Psoas muscle (tissue), 7 donors: ENCODE measurements at regions not wholly inside any gene's neighbourhood (a gene's known extent, or its start where the extent isn't known, plus 50 kb on each side); places are given as distances from the start of the nearest gene placed in this dataset.

ENCODE experiments used
- ATAC-seq, 4 donors: fragments of 200-7000 bp; cut with Tn5 transposase; one replicate each; pipeline ENCODE4 v1.9.1; 2020; ENCODE audit warnings: moderate library complexity in 3 of 4, mild to moderate bottlenecking in 2 of 4
- DNase-seq, 2 donors: peaks; one replicate each; pipeline ENCODE4 v3.0.0-alpha.2; 2020
- H3K27ac ChIP-seq: fragments of 200-600 bp; one replicate; pipeline ENCODE4 v1.8.0; 2022
- H3K27me3 ChIP-seq, 3 donors: fragments of 200-600 bp in 1 of 3; one replicate each; pipeline versions ENCODE4 v1.6.1 to v1.8.0; 2013 to 2022; ENCODE audit warnings: low read length in 2 of 3, mild to moderate bottlenecking in 2 of 3, moderate library complexity in 1 of 3; ENCODE audit not compliant: insufficient read depth in 3 of 3
- H3K36me3 ChIP-seq, 2 donors: fragments of 200-600 bp in 1 of 2; one replicate each; pipeline versions ENCODE4 v1.6.1 to v1.8.0; 2013 to 2022; ENCODE audit warnings: low read depth in 1 of 2, mild to moderate bottlenecking in 1 of 2, moderate library complexity in 1 of 2; ENCODE audit not compliant: insufficient read depth in 1 of 2
- H3K4me1 ChIP-seq: fragments of 200-600 bp; one replicate; pipeline ENCODE4 v1.8.0; 2022
- H3K4me3 ChIP-seq: fragments of 200-600 bp; one replicate; pipeline ENCODE4 v1.8.0; 2022; ENCODE audit warnings: mild to moderate bottlenecking
- H3K9me3 ChIP-seq: fragments of 200-600 bp; one replicate; pipeline ENCODE4 v1.8.0; 2022
- WGBS, 3 donors: extraction: QIAGEN DNeasy Blood & Tissue Kit; methylation state at CpG; one replicate each; pipeline versions ENCODE4 v1.1.6 to v1.1.7; 2013; 5-methylcytosine and 5-hydroxymethylcytosine counted together
- intact Hi-C, 2 donors: fragments of 100-400 bp; cut with DNase I; formaldehyde crosslinking; loops; one replicate each; pipeline versions ENCODE4 v1.11.0 to v1.14.2; 2022
- TF ChIP-seq, protein P1 (sequence below): fragments of 200-600 bp; IDR thresholded peaks from one replicate; pipeline ENCODE4 v1.8.0; 2022; ENCODE audit warnings: antibody characterized with exemption
- donor health status: healthy with polysubstance abuse.
- donor health status: DM: no; HTN: no; CAD: no; lungs with moderate emphysema.
- donor health status: Bipolar disorder and iron deficiency.
- donor health status: healthy.
- donor health status: DM: yes; HTN: yes; CAD: no.
- donor health status: DM: no; HTN: no; CAD: no.
- donor health status: DM: yes; HTN: yes; CAD: no.

DNA sequence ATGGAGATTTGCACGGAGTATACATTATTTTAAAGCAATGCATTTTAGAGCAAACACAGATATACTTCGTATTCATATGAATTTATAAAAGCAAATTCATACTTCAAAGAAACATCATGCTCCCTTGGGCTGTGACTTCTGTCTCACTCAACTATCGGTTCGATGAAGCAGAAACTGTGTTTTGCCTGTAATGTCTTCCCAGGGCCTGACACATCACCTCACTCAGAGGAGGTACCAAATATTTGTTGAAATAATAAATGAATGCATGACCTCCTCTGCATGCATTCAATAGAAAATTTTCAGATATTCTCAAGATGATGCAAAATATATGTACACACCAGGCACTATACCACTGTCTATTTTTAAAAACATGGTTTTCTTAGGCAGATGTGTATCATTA, 432.7 kb downstream of the EFNB2 start:
- 94 to 95% (median 94%) methylated on average over 4 of the region's 4 CpGs for WGBS, 3 donors
- ATAC-seq (no peak), DNase-seq (no peak)
- Histone ChIP-seq H3K27ac (no peak overlapping the region), H3K4me3 (no peak overlapping the region), H3K4me1 (no peaks in the 10 kb centered on the region), H3K27me3 (no peaks in the 10 kb centered on the region), H3K36me3 (no peaks in the 10 kb centered on the region), H3K9me3 (no peaks in the 10 kb centered on the region)
- TF ChIP-seq, protein P1, sequence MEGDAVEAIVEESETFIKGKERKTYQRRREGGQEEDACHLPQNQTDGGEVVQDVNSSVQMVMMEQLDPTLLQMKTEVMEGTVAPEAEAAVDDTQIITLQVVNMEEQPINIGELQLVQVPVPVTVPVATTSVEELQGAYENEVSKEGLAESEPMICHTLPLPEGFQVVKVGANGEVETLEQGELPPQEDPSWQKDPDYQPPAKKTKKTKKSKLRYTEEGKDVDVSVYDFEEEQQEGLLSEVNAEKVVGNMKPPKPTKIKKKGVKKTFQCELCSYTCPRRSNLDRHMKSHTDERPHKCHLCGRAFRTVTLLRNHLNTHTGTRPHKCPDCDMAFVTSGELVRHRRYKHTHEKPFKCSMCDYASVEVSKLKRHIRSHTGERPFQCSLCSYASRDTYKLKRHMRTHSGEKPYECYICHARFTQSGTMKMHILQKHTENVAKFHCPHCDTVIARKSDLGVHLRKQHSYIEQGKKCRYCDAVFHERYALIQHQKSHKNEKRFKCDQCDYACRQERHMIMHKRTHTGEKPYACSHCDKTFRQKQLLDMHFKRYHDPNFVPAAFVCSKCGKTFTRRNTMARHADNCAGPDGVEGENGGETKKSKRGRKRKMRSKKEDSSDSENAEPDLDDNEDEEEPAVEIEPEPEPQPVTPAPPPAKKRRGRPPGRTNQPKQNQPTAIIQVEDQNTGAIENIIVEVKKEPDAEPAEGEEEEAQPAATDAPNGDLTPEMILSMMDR = no peak
- intact Hi-C loops = no loop called here

DNA sequence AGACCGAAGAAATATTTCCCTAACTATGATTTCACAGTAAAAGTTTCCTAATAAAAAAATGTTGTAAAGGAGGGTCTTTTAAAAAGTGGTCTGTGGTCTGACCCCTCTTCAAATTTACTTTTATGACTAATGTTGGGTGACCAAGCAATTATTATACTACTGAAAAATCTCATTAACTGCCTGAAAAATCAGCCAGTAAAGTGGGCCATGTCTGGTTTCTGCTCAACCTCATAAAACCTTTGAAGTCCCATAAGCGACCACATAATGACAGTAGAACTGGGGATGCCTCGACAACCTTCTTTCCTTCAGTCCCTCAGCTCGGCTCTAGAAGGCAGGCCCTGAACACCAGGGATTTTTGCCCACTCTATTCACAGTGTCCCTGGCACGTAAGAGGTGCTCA, 434.3 kb downstream of the EFNB2 start:
- no peaks in the 10 kb centered on the region for H3K36me3 ChIP-seq
- 79 to 87% (median 81%) methylated on average over 5 of the region's 5 CpGs for WGBS, 3 donors
- no peaks in the 10 kb centered on the region for H3K4me1 ChIP-seq
- TF ChIP-seq, protein P1 = no peak
- no peak overlapping the region for H3K4me3 ChIP-seq
- no peak for DNase-seq
- intact Hi-C loops = no loop called here
- H3K27me3 ChIP-seq = no peaks in the 10 kb centered on the region
- H3K27ac ChIP-seq = no peak overlapping the region
- no peak for ATAC-seq
- H3K9me3 ChIP-seq = no peaks in the 10 kb centered on the region

DNA sequence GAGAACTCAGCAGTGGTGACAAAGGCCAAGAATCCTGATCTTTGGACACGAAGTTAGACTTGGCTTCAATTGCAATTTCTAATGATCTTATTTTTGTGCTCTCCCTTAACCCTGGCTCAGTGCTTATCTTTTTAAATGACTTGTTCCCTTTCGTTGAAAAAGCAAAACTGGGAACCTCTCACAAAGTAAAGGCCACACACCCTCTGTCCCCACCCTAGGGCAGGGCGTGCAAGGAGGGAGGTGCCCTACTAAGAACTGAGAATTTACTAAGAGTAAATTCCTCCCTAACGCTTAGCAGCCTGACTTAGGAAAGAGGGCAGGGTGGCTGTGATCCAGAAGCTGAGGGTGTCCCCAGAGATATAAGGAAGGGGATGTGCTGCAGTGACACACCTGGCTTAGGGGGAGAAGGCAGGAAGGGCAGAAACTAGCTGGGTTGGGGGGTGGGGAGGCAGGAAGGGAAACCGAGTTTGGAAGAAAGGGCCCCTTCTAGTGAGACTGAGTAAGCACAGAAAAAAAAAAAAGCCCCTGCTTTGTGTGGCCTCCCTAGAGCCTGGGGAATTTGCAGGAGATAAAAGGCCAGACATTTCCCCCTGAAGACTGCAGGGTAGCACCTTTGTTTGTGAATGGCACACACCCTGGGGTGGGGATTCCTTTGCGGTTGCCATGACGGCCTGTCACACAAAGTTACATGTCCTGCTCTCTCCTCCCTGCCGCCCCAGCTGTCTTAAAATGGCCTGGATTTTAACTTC, 435.1 kb downstream of the EFNB2 start:
- no peaks in the 10 kb centered on the region for H3K27me3 ChIP-seq
- H3K4me3 ChIP-seq = no peak overlapping the region
- H3K36me3 ChIP-seq = no peaks in the 10 kb centered on the region
- no peak for ATAC-seq
- no peaks in the 10 kb centered on the region for H3K9me3 ChIP-seq
- no peaks in the 10 kb centered on the region for H3K4me1 ChIP-seq
- whole genome bisulfite sequencing, 3 donors = 42 to 53% (median 50%) methylated on average over 8 of the region's 8 CpGs
- no peak for DNase-seq
- intact Hi-C loops = no loop called here
- H3K27ac ChIP-seq = no peak overlapping the region
- TF ChIP-seq, protein P1 = no peak

DNA sequence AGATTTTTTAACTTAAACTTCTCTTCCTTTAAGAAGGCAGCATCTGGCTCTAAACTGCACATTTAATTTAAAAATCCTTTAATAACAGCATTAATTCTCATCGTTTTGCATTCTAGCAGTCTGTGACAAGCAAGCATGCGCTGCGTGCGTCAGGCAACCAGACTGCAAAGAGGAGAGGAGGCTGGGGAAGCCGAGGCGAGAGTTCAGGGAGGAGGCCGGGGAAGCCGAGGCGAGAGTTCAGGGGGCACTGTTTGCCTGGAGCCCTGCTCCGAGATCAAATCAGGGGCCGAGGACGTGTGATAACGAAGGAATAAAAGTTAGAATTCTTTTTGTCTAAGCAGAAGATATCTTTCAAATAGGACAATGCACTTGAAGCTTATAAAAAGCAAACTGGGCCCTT, 435.7 kb downstream of the EFNB2 start:
- TF ChIP-seq, protein P1 = no peak
- H3K27ac ChIP-seq = no peak overlapping the region
- intact Hi-C loops = loop anchor here in 1 of 2 donors (10.0 kb wide), 1 partner anchor 525 kb away; no protein-coding TSS in a partner anchor
- no peaks in the 10 kb centered on the region for H3K36me3 ChIP-seq
- no peaks in the 10 kb centered on the region for H3K27me3 ChIP-seq
- H3K4me3 ChIP-seq = no peak overlapping the region
- ATAC-seq (no peak), DNase-seq (no peak)
- H3K9me3 ChIP-seq = no peaks in the 10 kb centered on the region
- 90 to 95% (median 91%) methylated on average over 13 of the region's 13 CpGs for WGBS, 3 donors
- H3K4me1 ChIP-seq = no peaks in the 10 kb centered on the region

DNA sequence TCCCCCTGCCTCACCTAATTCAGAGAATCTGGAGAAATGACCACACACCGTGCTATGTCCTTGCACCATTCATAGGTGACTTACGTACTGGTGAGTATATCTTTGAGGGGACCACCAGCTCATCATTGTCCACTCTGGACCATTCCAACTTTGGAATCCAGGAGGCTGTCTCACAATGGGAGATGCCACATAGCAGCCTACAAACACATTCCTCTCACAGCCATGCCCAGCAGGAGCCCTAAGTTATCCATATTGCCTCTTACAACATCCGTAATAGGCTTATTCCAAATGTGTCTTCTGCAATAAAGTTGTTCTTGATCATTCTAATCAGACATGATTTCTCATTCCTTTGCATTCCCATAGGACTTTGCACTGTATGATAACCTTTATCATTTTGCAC, 436.7 kb downstream of the EFNB2 start:
- ATAC-seq (no peak), DNase-seq (no peak)
- intact Hi-C loops = loop anchor here in 1 of 2 donors (10.0 kb wide), 1 partner anchor 526 kb away; no protein-coding TSS in a partner anchor
- Histone ChIP-seq H3K36me3 (no peaks in the 10 kb centered on the region), H3K4me3 (no peak overlapping the region), H3K27ac (no peak overlapping the region), H3K4me1 (no peaks in the 10 kb centered on the region), H3K27me3 (no peaks in the 10 kb centered on the region), H3K9me3 (no peaks in the 10 kb centered on the region)
- TF ChIP-seq, protein P1 = no peak
- 93 to 97% (median 94%) methylated on average over 3 of the region's 3 CpGs for WGBS, 3 donors
